ENCODE measurements at regions not wholly inside any gene's neighbourhood (a gene's known extent, or its start where the extent isn't known, plus 50 kb on each side); places are given as distances from the start of the nearest gene placed in this dataset.

GRCh38 chr4:128524311-128524710 is 236.7 kb upstream of the PGRMC2 start:
- DNase-seq, result no peak

DNA sequence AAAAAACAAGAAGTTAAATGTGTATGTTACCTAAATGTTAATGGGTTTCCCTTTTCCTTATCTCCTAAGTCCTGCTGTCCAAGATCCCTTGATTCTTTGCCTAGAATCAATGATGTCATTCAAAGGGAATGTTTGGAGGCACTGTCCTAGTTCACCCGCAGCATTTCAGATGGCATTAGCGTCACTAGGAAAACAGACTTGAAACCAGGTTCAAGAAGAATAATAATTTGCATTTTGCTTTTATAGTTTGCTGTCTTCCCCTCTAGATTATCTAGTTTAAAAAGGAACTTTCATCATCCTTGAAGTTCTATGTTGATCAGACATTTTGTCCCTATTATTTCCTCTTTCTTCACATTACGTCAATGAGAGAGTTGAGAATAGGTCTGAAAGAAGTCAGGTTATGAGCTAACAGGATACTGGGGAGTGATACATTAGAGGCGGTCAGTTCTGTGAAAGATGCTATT is 234.1 kb upstream of the PGRMC2 start:
- DNase-seq, result no peak

DNA sequence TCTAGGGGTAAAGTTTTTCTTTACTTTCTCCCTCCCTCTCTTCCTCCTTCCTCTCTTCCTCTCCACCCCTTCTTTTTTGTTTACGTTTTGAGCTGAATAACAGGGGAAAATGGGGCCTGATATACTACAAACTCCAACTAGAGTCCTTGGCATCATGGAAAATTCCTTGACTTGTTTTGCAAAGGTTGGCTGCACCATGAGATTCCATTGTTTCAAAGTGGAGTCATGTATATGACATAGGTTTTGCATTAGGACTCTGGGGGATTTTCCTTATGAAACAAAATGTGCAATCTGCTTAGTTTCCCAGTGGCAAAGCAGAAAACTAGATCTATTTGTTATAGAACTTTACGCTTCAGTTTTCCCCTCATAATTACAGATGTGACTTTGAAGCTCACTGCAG is 233.5 kb upstream of the PGRMC2 start:
- no peak for DNase-seq

DNA sequence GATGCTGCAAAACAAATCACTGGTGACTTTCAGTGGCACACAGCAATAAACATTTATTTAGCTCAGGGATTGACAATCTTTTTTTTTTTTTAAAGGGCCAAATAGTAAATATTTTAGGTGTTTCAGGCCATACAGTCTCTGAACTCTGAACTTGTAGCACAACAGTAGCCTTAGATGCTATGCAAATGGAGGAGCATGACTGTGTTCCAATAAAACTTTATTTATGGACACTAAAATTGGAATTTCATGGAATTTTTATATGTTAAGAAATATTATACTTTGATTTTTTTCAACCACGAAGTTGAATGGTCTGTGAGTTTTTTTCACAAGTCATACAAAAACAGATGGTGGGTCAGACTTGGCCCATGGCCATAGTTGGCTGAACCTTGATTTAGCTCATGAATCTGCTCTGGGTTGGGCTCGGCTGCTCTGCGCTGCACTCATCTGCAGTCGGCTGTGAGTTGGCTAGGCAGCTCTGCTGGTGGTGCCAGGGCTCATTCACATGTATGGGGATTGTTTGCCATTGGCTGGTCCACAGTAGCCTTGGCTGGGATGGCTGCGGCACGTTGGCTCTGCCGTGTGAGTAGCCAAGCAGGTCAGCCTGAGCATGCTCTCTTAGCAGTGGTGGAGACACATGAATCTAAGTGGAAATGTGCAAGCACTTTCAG is 231.7 kb upstream of the PGRMC2 start:
- no peak for DNase-seq

DNA sequence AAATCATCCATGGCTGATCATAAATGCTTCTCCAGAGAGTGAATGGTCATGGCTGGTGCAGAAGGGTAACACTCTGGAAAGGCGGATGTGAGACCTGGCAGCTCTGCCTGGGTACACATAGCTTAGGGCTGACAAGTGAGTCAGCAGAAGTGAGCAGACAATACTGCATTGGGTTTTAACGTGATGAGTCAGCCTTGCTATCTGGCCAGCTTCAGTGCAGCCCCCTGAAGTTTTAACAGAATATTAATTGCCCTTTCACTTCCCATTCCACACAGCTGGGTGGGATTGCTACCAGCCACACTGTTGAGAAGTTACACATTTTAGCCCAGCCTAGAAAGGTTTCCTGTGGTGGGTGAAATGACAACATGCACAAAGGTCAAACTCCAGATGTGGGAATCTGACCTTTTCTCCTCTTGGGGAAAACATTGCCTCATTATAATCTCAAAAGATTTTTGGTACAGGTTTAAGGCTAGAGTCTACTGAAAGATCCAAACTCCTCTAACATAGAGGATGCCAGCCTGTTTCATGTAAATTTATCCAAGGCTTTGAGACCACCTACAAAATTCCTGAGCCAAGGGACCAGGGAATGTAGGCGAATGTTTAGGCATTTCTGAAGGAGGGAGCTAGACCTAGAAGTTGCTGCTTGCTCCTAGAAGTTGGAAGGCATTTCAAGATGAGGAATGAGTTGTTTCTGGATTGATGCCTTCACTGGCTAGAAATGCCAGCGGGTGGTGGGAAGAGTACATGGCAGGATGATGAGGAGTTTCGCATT is 230.3 kb upstream of the PGRMC2 start:
- DNase-seq, result no peak

GRCh38 chr4:128517096-128517738 is 229.6 kb upstream of the PGRMC2 start:
- no peak for DNase-seq

DNA sequence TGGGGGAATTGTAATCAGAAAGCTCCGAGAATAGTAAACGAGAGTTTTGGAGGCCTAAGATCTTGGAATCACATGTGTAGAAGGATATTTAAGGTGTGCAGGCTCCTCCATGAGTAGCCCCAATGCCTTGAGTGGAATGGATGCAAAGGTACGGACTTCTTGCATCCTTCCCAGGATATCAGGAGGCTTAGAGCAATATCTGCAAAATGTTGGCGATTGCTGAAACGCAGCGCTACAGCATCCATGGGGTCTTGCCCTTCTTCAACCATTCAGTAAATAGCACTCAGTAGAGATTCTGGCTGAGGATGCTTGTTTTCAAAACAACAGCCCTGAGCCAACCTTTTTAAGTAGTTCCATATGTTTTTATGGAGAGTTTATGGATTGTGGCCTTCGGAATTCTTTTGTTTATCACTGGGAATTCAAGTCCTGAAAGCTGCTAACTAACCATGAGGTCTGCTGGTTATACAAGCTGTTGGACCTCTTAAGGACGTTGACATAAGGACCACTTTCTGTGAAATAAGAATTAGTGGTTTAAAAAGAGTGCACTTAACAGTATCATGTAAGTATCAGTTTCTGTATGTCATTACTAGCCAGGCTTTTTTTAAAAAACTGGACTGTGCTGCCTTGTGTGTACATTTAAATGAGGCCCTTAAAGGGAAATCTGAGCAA is 228.8 kb upstream of the PGRMC2 start:
- no peak for DNase-seq

GRCh38 chr4:128513664-128514484 is 226.3 kb upstream of the PGRMC2 start:
- DNase-seq, result no peak

GRCh38 chr4:128512767-128513322 is 225.2 kb upstream of the PGRMC2 start:
- DNase-seq, result no peak

DNA sequence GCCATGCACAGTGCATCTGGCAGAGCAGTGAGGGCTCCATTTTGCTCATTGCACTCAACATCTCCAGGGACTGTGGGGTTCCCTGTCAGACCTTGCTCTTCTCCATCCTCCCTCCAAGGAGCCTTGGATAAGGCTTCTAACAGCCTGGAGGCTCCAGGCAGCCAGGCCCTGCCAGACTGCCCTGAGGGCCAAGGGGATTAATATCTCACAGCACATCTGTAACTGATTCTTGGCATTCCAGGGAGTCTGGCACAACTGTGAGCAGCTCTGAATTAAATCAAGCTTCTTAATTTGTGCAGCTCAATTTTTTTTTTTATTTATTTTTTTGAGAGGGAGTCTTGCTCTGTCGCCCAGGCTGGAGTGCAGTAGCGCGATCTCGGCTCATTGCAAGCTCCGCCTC is 224.5 kb upstream of the PGRMC2 start:
- no peak for DNase-seq

DNA sequence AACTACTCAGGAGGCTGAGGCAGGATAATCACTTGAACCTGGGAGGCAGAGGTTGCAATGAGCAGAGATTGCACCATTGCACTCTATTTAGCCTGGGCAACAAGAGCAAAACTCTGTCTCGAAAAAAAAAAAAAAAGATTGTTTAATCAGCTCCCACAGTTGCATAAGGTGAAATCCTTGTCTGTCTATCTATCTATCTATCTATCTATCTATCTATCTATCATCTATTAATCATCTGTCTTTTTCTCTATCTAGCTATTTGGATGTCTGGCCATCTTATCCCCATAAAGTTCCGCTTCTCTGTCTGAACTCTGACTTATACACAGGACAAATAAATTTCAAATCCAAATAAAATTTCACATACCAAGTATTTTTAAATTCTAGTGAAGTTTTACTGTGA is 223.2 kb upstream of the PGRMC2 start:
- DNase-seq, result no peak

GRCh38 chr4:128502818-128503527 is 215.4 kb upstream of the PGRMC2 start:
- no peak for DNase-seq

GRCh38 chr4:128501239-128501638 is 213.6 kb upstream of the PGRMC2 start:
- DNase-seq, result no peak

- DNase-seq, result no peak
Observed at GRCh38 chr4:128488055-128488705, 200.6 kb upstream of the PGRMC2 start.

GRCh38 chr4:128484896-128485295 is 197.3 kb upstream of the PGRMC2 start:
- no peak for DNase-seq

GRCh38 chr4:128483816-128484215 is 196.2 kb upstream of the PGRMC2 start:
- DNase-seq, result no peak

GRCh38 chr4:128483041-128483440 is 195.4 kb upstream of the PGRMC2 start:
- DNase-seq, result no peak

DNA sequence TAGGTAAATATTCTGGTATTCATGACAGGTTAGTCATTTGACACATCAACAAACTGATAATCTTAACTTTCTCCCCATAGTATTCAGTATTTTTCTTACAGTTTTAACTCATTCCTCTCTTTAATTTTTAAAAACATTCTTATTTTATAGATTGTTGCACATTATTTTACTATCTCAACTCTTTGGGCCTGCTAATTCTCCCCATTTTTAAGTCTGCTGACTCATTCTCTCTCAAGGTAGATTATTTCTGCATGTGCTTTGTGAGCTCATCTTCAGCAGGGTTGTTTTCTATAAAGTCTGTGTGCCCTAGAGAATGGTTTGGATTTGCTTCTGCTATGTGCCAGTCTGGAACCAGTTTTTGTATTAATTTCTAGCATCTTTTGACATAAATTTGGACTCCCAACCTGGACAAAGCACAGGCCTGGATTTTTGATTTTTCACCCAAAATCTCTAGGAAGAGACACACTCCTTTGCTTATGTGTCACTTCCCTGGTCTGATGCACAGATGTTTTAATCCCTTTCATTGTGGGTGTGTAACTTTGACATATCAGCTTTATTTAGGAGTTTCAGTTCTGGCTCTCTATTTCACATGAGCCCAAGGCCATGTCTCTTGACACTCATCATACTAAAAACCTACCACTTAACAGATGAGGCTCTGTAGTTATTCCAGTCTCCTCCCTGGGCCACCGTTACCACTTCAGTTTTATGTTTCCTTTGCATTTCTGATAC is 194.3 kb upstream of the PGRMC2 start:
- DNase-seq, result no peak

DNA sequence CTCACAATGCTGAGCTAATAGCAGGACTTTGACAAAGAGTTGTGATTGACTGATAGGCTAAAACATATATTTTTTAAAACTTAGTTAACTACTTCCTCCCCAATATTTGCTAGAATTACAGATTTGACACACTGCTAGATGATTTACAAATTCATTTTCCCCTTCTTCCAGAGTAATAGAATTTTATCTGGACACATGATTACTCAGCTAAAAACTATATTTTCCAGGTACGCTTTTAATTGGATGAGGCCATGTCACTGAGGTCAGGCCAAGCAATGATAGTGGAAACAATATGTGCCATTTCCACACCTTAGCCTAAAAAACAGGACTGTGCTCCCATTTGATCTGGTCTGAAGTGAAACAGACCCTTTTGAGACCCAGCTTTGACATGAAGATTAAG is 193.3 kb upstream of the PGRMC2 start:
- no peak for DNase-seq

DNA sequence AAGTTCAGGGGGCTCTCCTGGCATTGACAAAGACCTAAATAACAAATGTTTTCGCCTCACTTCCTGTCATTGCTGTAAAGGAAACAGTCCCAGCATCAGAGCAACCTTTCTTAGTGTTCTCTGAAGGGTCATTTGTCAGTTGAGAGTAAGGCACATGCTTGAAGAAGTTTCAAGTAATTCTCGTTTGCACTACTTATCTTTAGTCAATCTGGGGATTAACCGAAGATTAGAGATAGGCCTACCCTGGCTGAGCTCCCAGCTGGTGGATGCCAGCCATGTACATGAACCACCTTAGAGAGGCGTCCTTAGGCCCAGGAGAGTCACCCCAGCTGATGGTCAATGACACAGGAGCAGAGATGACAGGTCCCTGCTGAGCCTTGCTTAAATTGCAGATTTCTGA is 189.9 kb upstream of the PGRMC2 start:
- DNase-seq, result no peak

Data from effector CD4-positive, alpha-beta T cell (primary cell).